ENCODE measurements at regions not wholly inside any gene's neighbourhood (a gene's known extent, or its start where the extent isn't known, plus 50 kb on each side); places are given as distances from the start of the nearest gene placed in this dataset.
A peak's percentile ranks its signal among the peaks of the same experiment; 100 is the strongest.

- Histone ChIP-seq H3K27me3 (replicated peaks) (no peaks in the 10 kb centered on the region), H3K4me3 (ENCODE audit: low read depth, low read length) (no peak overlapping the region), H3K27ac (no peak overlapping the region), H3K36me3 (replicated peaks) (no peaks in the 10 kb centered on the region)
- no peak for TF ChIP-seq CTCF (IDR thresholded peaks at IDR 0.05; ENCODE audit: low read depth, low read length, missing control alignments)
- DNase-seq, result no peak
- in situ Hi-C loops (cut with HindIII; ENCODE audit: low pct_ligation_motif_present, low sequenced_read_pairs), result no loop called here
These were observed 452.8 kb downstream of the AEBP2 start for GRCh38 chr12:19891936-19892591.

- H3K27me3 ChIP-seq (replicated peaks), result no peaks in the 10 kb centered on the region
- peak; percentile 27 for DNase-seq
- no peak overlapping the region for H3K27ac ChIP-seq
- no peaks in the 10 kb centered on the region for H3K36me3 ChIP-seq (replicated peaks)
- peak; percentile 44 for TF ChIP-seq CTCF (IDR thresholded peaks at IDR 0.05; ENCODE audit: low read depth, low read length, missing control alignments)
- in situ Hi-C loops (cut with HindIII; ENCODE audit: low pct_ligation_motif_present, low sequenced_read_pairs), result no loop called here
- no peak overlapping the region for H3K4me3 ChIP-seq (ENCODE audit: low read depth, low read length)
These were observed 454.2 kb downstream of the AEBP2 start for GRCh38 chr12:19893514-19893913.

- no peak for DNase-seq
- in situ Hi-C loops (cut with HindIII; ENCODE audit: low pct_ligation_motif_present, low sequenced_read_pairs), result no loop called here
- TF ChIP-seq CTCF (IDR thresholded peaks at IDR 0.05; ENCODE audit: low read depth, low read length, missing control alignments), result no peak
- Histone ChIP-seq H3K27me3 (replicated peaks) (no peaks in the 10 kb centered on the region), H3K4me3 (ENCODE audit: low read depth, low read length) (no peak overlapping the region), H3K36me3 (replicated peaks) (no peaks in the 10 kb centered on the region), H3K27ac (no peak overlapping the region)
These were observed 454.8 kb downstream of the AEBP2 start for GRCh38 chr12:19894050-19894449.

- Histone ChIP-seq H3K36me3 (replicated peaks) (no peaks in the 10 kb centered on the region), H3K4me3 (ENCODE audit: low read depth, low read length) (no peak overlapping the region), H3K27ac (no peak overlapping the region), H3K27me3 (replicated peaks) (no peaks in the 10 kb centered on the region)
- in situ Hi-C loops (cut with HindIII; ENCODE audit: low pct_ligation_motif_present, low sequenced_read_pairs), result no loop called here
- DNase-seq, result peak; percentile 9
- no peak for TF ChIP-seq CTCF (IDR thresholded peaks at IDR 0.05; ENCODE audit: low read depth, low read length, missing control alignments)
These were observed 455.5 kb downstream of the AEBP2 start for GRCh38 chr12:19894803-19895202.

- DNase-seq, result no peak
- Histone ChIP-seq H3K4me3 (ENCODE audit: low read depth, low read length) (no peak overlapping the region), H3K27me3 (replicated peaks) (no peaks in the 10 kb centered on the region), H3K36me3 (replicated peaks) (no peaks in the 10 kb centered on the region), H3K27ac (no peak overlapping the region)
- in situ Hi-C loops (cut with HindIII; ENCODE audit: low pct_ligation_motif_present, low sequenced_read_pairs), result no loop called here
- no peak for TF ChIP-seq CTCF (IDR thresholded peaks at IDR 0.05; ENCODE audit: low read depth, low read length, missing control alignments)
These were observed 456.1 kb downstream of the AEBP2 start for GRCh38 chr12:19895246-19896020.

All from brain microvascular endothelial cell (primary cell).